ENCODE measurements at regions not wholly inside any gene's neighbourhood (a gene's known extent, or its start where the extent isn't known, plus 50 kb on each side); places are given as distances from the start of the nearest gene placed in this dataset.

GRCh38 chr15:62833646-62834045, 208.9 kb upstream of the TPM1 start:
- Histone ChIP-seq H3K36me3 (ENCODE audit: insufficient read depth, low read length) (no peaks in the 10 kb centered on the region), H3K9me2 (ENCODE audit: insufficient read depth, low read length) (no peaks in the 10 kb centered on the region), H3K4me3 (ENCODE audit: low read depth, low read length, poor library complexity, severe bottlenecking) (no peak overlapping the region), H3K4me2 (ENCODE audit: low read length) (no peak overlapping the region), H3K4me1 (ENCODE audit: insufficient read depth, low read length, poor library complexity, severe bottlenecking) (no peaks in the 10 kb centered on the region), H3K27ac (ENCODE audit: low read depth, low read length, poor library complexity, severe bottlenecking) (no peak overlapping the region), H4K20me1 (ENCODE audit: insufficient read depth, low read length) (no peaks in the 10 kb centered on the region), H3K9me3 (ENCODE audit: low read length) (no peaks in the 10 kb centered on the region), H2AFZ (ENCODE audit: low read length) (no peak overlapping the region), H3K79me2 (ENCODE audit: insufficient read depth, low read depth, low read length) (no peaks in the 10 kb centered on the region)
- no peak for DNase-seq (ENCODE audit: low spot score)
- intact Hi-C loops (cut with micrococcal nuclease; ENCODE audit: unreplicated experiment) = no loop called here
- ChIA-PET CTCF (ENCODE audit: unreplicated experiment) (no interaction called here), POLR2A (no interaction called here)
- no TSS peak for BruUV-seq (replicated peaks)
- TF ChIP-seq CTCF (conservative IDR thresholded peaks at IDR 0.05; ENCODE audit: low read length) = no peak
- TF ChIP-seq EZH2phosphoT487 (IDR thresholded peaks at IDR 0.05; ENCODE audit: borderline replicate concordance, low read depth, low read length) = no peak

DNA sequence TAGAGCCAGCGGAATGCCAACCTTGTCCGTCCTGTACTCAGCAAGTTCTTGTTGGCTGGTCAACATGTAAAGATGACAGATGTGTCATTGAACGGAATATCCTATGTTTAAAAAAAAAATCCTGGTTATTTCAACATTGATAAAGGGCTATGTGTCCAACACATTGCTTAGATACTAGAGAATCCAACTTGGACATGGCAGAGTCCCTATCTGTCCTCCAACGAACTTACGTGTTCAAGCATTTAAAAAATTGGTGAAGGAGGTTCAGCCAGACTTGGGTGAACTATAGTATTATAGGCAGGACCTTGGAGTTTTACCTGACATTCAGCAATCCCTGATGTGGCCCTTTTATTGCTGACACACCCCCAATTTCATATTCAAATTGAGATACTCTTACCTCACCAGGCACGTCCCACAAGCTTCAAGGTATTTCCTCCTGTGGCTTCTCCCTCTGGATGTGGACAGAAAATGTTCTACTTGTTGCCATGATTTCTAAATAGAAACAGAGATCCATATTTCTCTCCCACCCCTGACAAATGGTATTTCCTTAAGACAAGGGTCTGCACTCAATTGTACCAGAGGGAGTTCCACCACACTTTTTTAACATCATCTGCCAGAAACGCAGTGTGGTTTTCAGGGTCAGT, 207.7 kb upstream of the TPM1 start:
- no peaks in the 10 kb centered on the region for H3K79me2 ChIP-seq (ENCODE audit: insufficient read depth, low read depth, low read length)
- ChIA-PET CTCF (ENCODE audit: unreplicated experiment) (no interaction called here), POLR2A (no interaction called here)
- no peak for DNase-seq (ENCODE audit: low spot score)
- no peaks in the 10 kb centered on the region for H3K36me3 ChIP-seq (ENCODE audit: insufficient read depth, low read length)
- BruUV-seq (replicated peaks) = no TSS peak
- H2AFZ ChIP-seq (ENCODE audit: low read length) = no peak overlapping the region
- no peak overlapping the region for H3K4me2 ChIP-seq (ENCODE audit: low read length)
- no peaks in the 10 kb centered on the region for H3K9me3 ChIP-seq (ENCODE audit: low read length)
- no peaks in the 10 kb centered on the region for H4K20me1 ChIP-seq (ENCODE audit: insufficient read depth, low read length)
- H3K27ac ChIP-seq (ENCODE audit: low read depth, low read length, poor library complexity, severe bottlenecking) = no peak overlapping the region
- intact Hi-C loops (cut with micrococcal nuclease; ENCODE audit: unreplicated experiment) = no loop called here
- H3K9me2 ChIP-seq (ENCODE audit: insufficient read depth, low read length) = no peaks in the 10 kb centered on the region
- no peaks in the 10 kb centered on the region for H3K4me1 ChIP-seq (ENCODE audit: insufficient read depth, low read length, poor library complexity, severe bottlenecking)
- no peak overlapping the region for H3K4me3 ChIP-seq (ENCODE audit: low read depth, low read length, poor library complexity, severe bottlenecking)
- no peak for TF ChIP-seq CTCF (conservative IDR thresholded peaks at IDR 0.05; ENCODE audit: low read length)
- no peak for TF ChIP-seq EZH2phosphoT487 (IDR thresholded peaks at IDR 0.05; ENCODE audit: borderline replicate concordance, low read depth, low read length)

GRCh38 chr15:62835351-62835750, 207.2 kb upstream of the TPM1 start:
- ChIA-PET CTCF (ENCODE audit: unreplicated experiment) (no interaction called here), POLR2A (no interaction called here)
- BruUV-seq (replicated peaks) = no TSS peak
- H3K9me2 ChIP-seq (ENCODE audit: insufficient read depth, low read length) = no peaks in the 10 kb centered on the region
- no peaks in the 10 kb centered on the region for H4K20me1 ChIP-seq (ENCODE audit: insufficient read depth, low read length)
- TF ChIP-seq CTCF (conservative IDR thresholded peaks at IDR 0.05; ENCODE audit: low read length) (no peak), EZH2phosphoT487 (IDR thresholded peaks at IDR 0.05; ENCODE audit: borderline replicate concordance, low read depth, low read length) (no peak)
- H3K4me3 ChIP-seq (ENCODE audit: low read depth, low read length, poor library complexity, severe bottlenecking) = no peak overlapping the region
- no peak overlapping the region for H3K4me2 ChIP-seq (ENCODE audit: low read length)
- H3K36me3 ChIP-seq (ENCODE audit: insufficient read depth, low read length) = no peaks in the 10 kb centered on the region
- DNase-seq (ENCODE audit: low spot score) = no peak
- no peak overlapping the region for H3K27ac ChIP-seq (ENCODE audit: low read depth, low read length, poor library complexity, severe bottlenecking)
- no peaks in the 10 kb centered on the region for H3K9me3 ChIP-seq (ENCODE audit: low read length)
- no peaks in the 10 kb centered on the region for H3K4me1 ChIP-seq (ENCODE audit: insufficient read depth, low read length, poor library complexity, severe bottlenecking)
- intact Hi-C loops (cut with micrococcal nuclease; ENCODE audit: unreplicated experiment) = no loop called here
- no peak overlapping the region for H2AFZ ChIP-seq (ENCODE audit: low read length)
- H3K79me2 ChIP-seq (ENCODE audit: insufficient read depth, low read depth, low read length) = no peaks in the 10 kb centered on the region
